Mesenchymal stem cell (in vitro differentiated cells and primary cell): ENCODE measurements at regions not wholly inside any gene's neighbourhood (a gene's known extent, or its start where the extent isn't known, plus 50 kb on each side); places are given as distances from the start of the nearest gene placed in this dataset.
"Not testable (repeated sequence)": the region's sequence is repeated elsewhere in the genome, so short reads cannot be mapped to it uniquely, and the experiment has no call there.

Source experiments
- DNase-seq: peaks from one replicate; pipeline ENCODE4 v3.0.0-alpha.2; 2013
- H2AFZ ChIP-seq: one replicate; pipeline ENCODE4 v1.6.1; 2013; ENCODE audit warnings: low read depth, mild to moderate bottlenecking, control low read depth, inconsistent platforms, low read length, moderate library complexity
- H2AK5ac ChIP-seq: 2 replicates; pipeline ENCODE4 v1.6.1; 2013; ENCODE audit warnings: low read length, moderate library complexity, mild to moderate bottlenecking, inconsistent platforms; ENCODE audit not compliant: severe bottlenecking
- H2BK120ac ChIP-seq: one replicate; pipeline ENCODE4 v1.6.1; 2013; ENCODE audit warnings: low read depth, mild to moderate bottlenecking, inconsistent platforms, low read length, moderate library complexity
- H2BK12ac ChIP-seq, 2 experiments: one replicate each; pipeline ENCODE4 v1.6.1; 2013; ENCODE audit warnings: inconsistent platforms in 2 of 2, low read length in 2 of 2, mild to moderate bottlenecking in 2 of 2, moderate library complexity in 2 of 2, control low read depth in 1 of 2
- H2BK15ac ChIP-seq: one replicate; pipeline ENCODE4 v1.6.1; 2013; ENCODE audit warnings: mild to moderate bottlenecking, low read depth, inconsistent platforms; ENCODE audit not compliant: poor library complexity, severe bottlenecking
- H2BK5ac ChIP-seq: 2 replicates; pipeline ENCODE4 v1.6.1; 2013; ENCODE audit warnings: low read depth, mild to moderate bottlenecking, low read length, control low read depth, inconsistent platforms; ENCODE audit not compliant: poor library complexity, severe bottlenecking
- H3K14ac ChIP-seq, 2 experiments: one replicate each; pipeline ENCODE4 v1.6.1; 2013; ENCODE audit warnings: inconsistent platforms in 2 of 2, low read length in 2 of 2, control low read depth in 1 of 2, mild to moderate bottlenecking in 1 of 2, moderate library complexity in 1 of 2
- H3K18ac ChIP-seq, 2 experiments: one replicate each; pipeline ENCODE4 v1.6.1; 2013; ENCODE audit warnings: inconsistent platforms in 2 of 2, low read length in 2 of 2, control low read depth in 1 of 2, low read depth in 1 of 2, mild to moderate bottlenecking in 1 of 2
- H3K23ac ChIP-seq, 2 experiments: one replicate each; pipeline ENCODE4 v1.6.1; 2013; ENCODE audit warnings: inconsistent platforms in 2 of 2, low read length in 2 of 2, mild to moderate bottlenecking in 2 of 2, moderate library complexity in 2 of 2, control low read depth in 1 of 2
- H3K27ac ChIP-seq: 2 replicates; pipeline ENCODE4 v1.5.1; 2013; ENCODE audit warnings: mild to moderate bottlenecking, moderate library complexity, low read length, control low read depth, inconsistent platforms; ENCODE audit not compliant: poor library complexity, severe bottlenecking
- H3K27me3 ChIP-seq, 2 experiments: 2 replicates each; pipeline versions ENCODE4 v1.6.1 to v1.7.0; 2013; ENCODE audit warnings: low read length in 2 of 2, mild to moderate bottlenecking in 2 of 2, moderate library complexity in 2 of 2, control low read depth in 1 of 2, inconsistent platforms in 1 of 2; ENCODE audit not compliant: control insufficient read depth in 1 of 2, insufficient read depth in 1 of 2
- H3K36me3 ChIP-seq, 2 experiments: 2 replicates each; pipeline versions ENCODE4 v1.6.1 to v1.7.0; 2013; ENCODE audit warnings: low read length in 2 of 2, control low read depth in 1 of 2, inconsistent platforms in 1 of 2, low read depth in 1 of 2, mild to moderate bottlenecking in 1 of 2; ENCODE audit not compliant: insufficient read depth in 2 of 2, control insufficient read depth in 1 of 2
- H3K4ac ChIP-seq, 2 experiments: one replicate each; pipeline ENCODE4 v1.6.1; 2013; ENCODE audit warnings: inconsistent platforms in 2 of 2, low read length in 2 of 2, mild to moderate bottlenecking in 2 of 2, moderate library complexity in 2 of 2, control low read depth in 1 of 2, low read depth in 1 of 2
- H3K4me1 ChIP-seq: 2 replicates; pipeline ENCODE4 v1.6.1; 2013; ENCODE audit warnings: low read depth, low read length, control low read depth; ENCODE audit not compliant: control insufficient read depth, insufficient read depth
- H3K4me2 ChIP-seq: 2 replicates; pipeline ENCODE4 v1.6.1; 2013; ENCODE audit warnings: low read length, mild to moderate bottlenecking, inconsistent platforms; ENCODE audit not compliant: poor library complexity, severe bottlenecking
- H3K4me3 ChIP-seq, 2 experiments: 2 replicates each; pipeline versions ENCODE4 v1.5.1 to v1.7.0; 2013; ENCODE audit warnings: low read length in 2 of 2, mild to moderate bottlenecking in 2 of 2, control low read depth in 1 of 2, low read depth in 1 of 2; ENCODE audit not compliant: insufficient read depth in 1 of 2
- H3K79me1 ChIP-seq: replicated peaks from 2 replicates; pipeline ENCODE4 v1.6.1; 2013; ENCODE audit warnings: mild to moderate bottlenecking, control low read depth, low read length, inconsistent platforms; ENCODE audit not compliant: poor library complexity, severe bottlenecking
- H3K9ac ChIP-seq: 2 replicates; pipeline ENCODE4 v1.7.0; 2013; ENCODE audit warnings: mild to moderate bottlenecking, low read length, moderate library complexity
- H3K9me3 ChIP-seq: 2 replicates; pipeline ENCODE4 v1.7.0; 2013; ENCODE audit warnings: mild to moderate bottlenecking, low read length; ENCODE audit not compliant: control insufficient read depth
- H4K8ac ChIP-seq: one replicate; pipeline ENCODE4 v1.6.1; 2013; ENCODE audit warnings: inconsistent platforms, mild to moderate bottlenecking, low read length, moderate library complexity
- H4K91ac ChIP-seq: one replicate; pipeline ENCODE4 v1.6.1; 2013; ENCODE audit warnings: mild to moderate bottlenecking, low read length, inconsistent platforms
- WGBS: methylation state at CpG from one replicate; pipeline ENCODE4 v1.1.7; 2013; ENCODE audit warnings: mixed read lengths; 5-methylcytosine and 5-hydroxymethylcytosine counted together

- H2AK5ac ChIP-seq, result no peak overlapping the region
- no peak overlapping the region for H2BK15ac ChIP-seq
- H2BK120ac ChIP-seq, result no peak overlapping the region
- H3K4me3 ChIP-seq, result no peak overlapping the region
- no peak overlapping the region for H3K18ac ChIP-seq
- H3K79me1 ChIP-seq, result no peaks in the 10 kb centered on the region
- no peak overlapping the region for H3K14ac ChIP-seq
- H3K23ac ChIP-seq, result no peak overlapping the region
- no peak overlapping the region for H2AFZ ChIP-seq
- H3K9me3 ChIP-seq, result no peaks in the 10 kb centered on the region
- DNase-seq, result peak; percentile 13
- no CpG with 5 or more reads among the region's 1 CpG for WGBS
- H4K91ac ChIP-seq, result no peak overlapping the region
- no peak overlapping the region for H4K8ac ChIP-seq
- H3K4me2 ChIP-seq, result no peak overlapping the region
- no peak overlapping the region for H2BK5ac ChIP-seq
- no peak overlapping the region for H3K9ac ChIP-seq
- no peak overlapping the region for H3K4ac ChIP-seq
- no peak overlapping the region for H3K27ac ChIP-seq
- H2BK12ac ChIP-seq, result no peak overlapping the region
- H3K27me3 ChIP-seq, result no peaks in the 10 kb centered on the region
- H3K36me3 ChIP-seq, result no peaks in the 10 kb centered on the region
- peaks cover 2% of the 10 kb centered on the region for H3K4me1 ChIP-seq
Observed at GRCh38 chr5:82719368-82719767, 357.8 kb downstream of the TMEM167A start.

- Histone ChIP-seq H2BK120ac (no peak overlapping the region), H3K4me2 (no peak overlapping the region), H3K9me3 (no peaks in the 10 kb centered on the region), H2BK5ac (no peak overlapping the region), H3K36me3 (no peaks in the 10 kb centered on the region), H3K4me1 (no peaks in the 10 kb centered on the region), H2AK5ac (no peak overlapping the region), H2BK12ac (no peak overlapping the region), H3K9ac (no peak overlapping the region), H4K8ac (no peak overlapping the region), H4K91ac (no peak overlapping the region), H3K14ac (no peak overlapping the region), H2AFZ (no peak overlapping the region), H3K4ac (no peak overlapping the region), H3K23ac (no peak overlapping the region), H3K27me3 (no peaks in the 10 kb centered on the region), H3K79me1 (no peaks in the 10 kb centered on the region), H2BK15ac (no peak overlapping the region), H3K4me3 (no peak overlapping the region), H3K18ac (no peak overlapping the region), H3K27ac (no peak overlapping the region)
- WGBS, result 100% methylated on average over 2 of the region's 2 CpGs
- DNase-seq, result no peak
Observed at GRCh38 chr5:82717738-82718137, 359.5 kb downstream of the TMEM167A start.

- H3K23ac ChIP-seq, H3K36me3 ChIP-seq: not testable (repeated sequence)
- 95% methylated on average over 21 of the region's 21 CpGs for WGBS
Observed at GRCh38 chr5:82714732-82715131, 362.5 kb downstream of the TMEM167A start.

GRCh38 chr5:82713811-82714210 lies 363.4 kb downstream of the TMEM167A start:
- Histone ChIP-seq H4K91ac (no peak overlapping the region), H4K8ac (no peak overlapping the region), H3K27ac (no peak overlapping the region), H3K18ac (no peak overlapping the region), H3K9ac (no peak overlapping the region), H3K4ac (no peak overlapping the region), H3K14ac (no peak overlapping the region), H2BK5ac (no peak overlapping the region), H3K23ac (no peak overlapping the region), H3K36me3 (no peaks in the 10 kb centered on the region), H3K4me1 (no peaks in the 10 kb centered on the region), H2BK120ac (no peak overlapping the region), H2BK12ac (no peak overlapping the region), H3K79me1 (no peaks in the 10 kb centered on the region), H3K27me3 (no peaks in the 10 kb centered on the region), H3K4me2 (no peak overlapping the region), H3K4me3 (no peak overlapping the region), H2AK5ac (no peak overlapping the region), H2BK15ac (no peak overlapping the region), H2AFZ (no peak overlapping the region), H3K9me3 (no peaks in the 10 kb centered on the region)
- no peak for DNase-seq
- WGBS, result 92% methylated on average over 2 of the region's 2 CpGs

More at GRCh38 chr5:82714732-82715131, 362.5 kb downstream of the TMEM167A start:
- DNase-seq, H2BK15ac ChIP-seq, H2BK120ac ChIP-seq, H3K4ac ChIP-seq, H3K14ac ChIP-seq, H3K4me3 ChIP-seq, H3K9ac ChIP-seq, H3K79me1 ChIP-seq, H2AFZ ChIP-seq, H4K8ac ChIP-seq, H3K4me2 ChIP-seq, H3K27ac ChIP-seq, H3K9me3 ChIP-seq, H2BK12ac ChIP-seq, H3K27me3 ChIP-seq, H3K4me1 ChIP-seq, H2BK5ac ChIP-seq, H2AK5ac ChIP-seq, H3K18ac ChIP-seq, H4K91ac ChIP-seq: not testable (repeated sequence)
